ENCODE measurements at regions not wholly inside any gene's neighbourhood (a gene's known extent, or its start where the extent isn't known, plus 50 kb on each side); places are given as distances from the start of the nearest gene placed in this dataset.

DNA sequence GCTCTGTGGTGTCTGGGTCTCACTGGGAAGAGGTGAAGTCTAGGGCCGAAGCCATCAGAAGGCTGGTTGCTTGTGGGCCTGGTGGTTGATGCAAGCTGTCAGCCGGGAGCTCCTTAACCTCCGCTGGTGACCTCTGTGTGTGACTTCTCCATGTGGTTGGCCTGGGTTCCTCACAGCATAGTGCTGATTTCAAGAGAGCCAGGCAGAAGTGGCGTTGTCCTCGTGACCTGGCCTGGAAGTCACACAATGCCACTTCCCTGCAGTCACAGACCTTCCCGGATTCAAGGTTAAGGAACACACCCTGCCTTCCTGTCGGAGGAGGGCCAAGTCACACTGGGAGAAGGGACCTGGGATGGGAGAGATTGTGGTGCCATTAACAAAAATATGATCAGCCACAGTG is 303.7 kb upstream of the HS6ST1 start:
- no peak for DNase-seq (ENCODE audit: low read depth in 4 of 4, low spot score in 3 of 4)

DNA sequence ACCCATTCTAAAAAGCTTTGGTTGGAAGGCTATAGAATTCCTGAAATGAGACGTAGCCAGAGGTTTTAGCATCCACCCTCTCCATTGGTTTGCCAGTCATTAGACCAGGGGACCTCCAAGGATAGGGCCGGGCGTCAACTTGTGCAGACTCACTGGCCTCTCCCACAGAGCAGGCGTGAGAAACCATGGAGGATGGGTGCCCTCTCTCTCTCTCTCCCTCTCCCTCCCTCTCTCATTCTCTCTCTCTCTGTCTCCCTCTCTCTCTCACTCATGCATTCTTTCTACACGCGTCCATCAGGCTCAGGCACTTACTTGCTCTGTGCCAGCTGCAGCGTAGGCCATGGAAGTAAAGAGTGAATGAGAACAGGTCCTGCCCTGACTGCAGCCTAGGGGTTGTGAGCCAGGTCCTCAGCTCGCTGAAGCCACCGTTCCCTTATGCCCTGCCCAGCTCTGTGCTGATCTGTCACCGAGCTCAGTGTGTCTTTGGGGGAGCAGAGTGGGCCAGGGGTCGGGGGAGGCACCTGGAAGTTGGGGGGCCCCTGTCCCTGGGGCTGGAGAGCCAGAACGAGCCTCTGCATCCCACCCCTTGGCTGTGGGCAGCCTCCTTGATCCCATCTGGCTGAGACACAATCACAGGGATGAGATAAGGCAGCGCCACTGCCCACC is 304.4 kb upstream of the HS6ST1 start:
- no peak for DNase-seq (ENCODE audit: low read depth in 4 of 4, low spot score in 3 of 4)

DNA sequence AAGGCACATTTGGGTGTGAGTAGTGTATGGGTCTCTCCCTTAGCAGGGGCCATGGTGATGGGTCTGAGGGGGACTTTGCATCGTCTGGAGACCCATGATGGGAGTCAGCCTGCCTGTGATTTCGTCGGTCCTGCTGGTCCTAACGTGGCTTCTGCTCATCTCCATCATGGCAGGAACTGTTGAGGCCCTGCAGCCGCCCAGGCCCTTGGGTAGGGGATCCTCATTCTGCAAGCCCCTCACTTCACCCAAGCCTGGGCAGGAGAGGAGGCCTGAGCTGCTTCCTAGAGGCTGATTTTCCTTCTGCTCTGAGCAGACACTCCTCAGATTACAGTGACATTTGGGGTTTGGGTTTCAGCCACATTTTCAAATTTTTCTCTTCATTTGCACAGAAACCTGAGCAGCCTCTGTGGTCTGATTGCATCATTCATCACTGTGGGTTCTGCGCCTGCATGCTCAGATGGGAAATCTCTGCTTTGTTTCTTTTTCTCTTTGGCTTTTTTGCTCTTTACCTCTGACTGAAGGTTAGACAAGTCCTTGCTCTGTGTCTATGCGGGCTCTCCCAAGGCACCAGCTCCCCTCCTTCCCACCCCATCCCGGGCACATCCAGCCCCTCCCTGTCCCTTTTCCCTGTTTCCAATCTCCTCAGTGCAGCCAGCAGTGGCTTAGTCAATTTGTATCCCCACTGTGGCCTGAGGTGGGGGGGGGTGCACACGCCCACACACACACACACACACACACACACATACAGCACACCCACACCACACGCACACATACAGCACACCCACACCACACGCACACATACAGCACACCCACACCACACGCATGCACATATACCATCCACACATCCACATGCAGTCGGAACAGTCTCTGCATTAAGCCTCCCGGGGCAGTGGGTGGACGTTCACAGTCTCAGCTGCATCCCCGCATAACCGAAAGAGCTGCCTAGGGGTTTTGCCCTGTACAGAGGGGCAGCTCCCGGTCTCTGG is 305.4 kb upstream of the HS6ST1 start:
- DNase-seq (ENCODE audit: low read depth in 4 of 4, low spot score in 3 of 4) = peak in 1 of 4 donors; percentile 37

DNA sequence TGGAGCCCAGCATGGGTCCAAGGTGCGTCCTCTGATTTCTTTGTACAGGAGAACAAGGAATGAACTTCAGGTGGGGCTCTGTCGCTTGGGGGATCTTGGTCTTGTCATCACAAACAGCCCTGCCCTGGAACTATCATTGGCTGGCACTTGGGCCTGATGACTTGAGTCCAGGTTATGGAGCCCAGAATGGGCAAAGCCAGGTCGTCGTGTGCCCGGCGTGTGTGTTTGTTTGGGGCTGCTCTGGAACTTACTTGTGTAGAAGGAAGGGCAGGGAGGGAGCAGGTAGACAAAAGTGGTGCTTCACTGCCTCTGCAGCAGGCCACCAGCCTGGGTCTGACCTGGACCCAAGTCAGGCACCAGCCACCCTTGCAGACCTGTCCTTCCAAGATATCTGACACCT is 306.3 kb upstream of the HS6ST1 start:
- no peak for DNase-seq (ENCODE audit: low read depth in 4 of 4, low spot score in 3 of 4)

DNA sequence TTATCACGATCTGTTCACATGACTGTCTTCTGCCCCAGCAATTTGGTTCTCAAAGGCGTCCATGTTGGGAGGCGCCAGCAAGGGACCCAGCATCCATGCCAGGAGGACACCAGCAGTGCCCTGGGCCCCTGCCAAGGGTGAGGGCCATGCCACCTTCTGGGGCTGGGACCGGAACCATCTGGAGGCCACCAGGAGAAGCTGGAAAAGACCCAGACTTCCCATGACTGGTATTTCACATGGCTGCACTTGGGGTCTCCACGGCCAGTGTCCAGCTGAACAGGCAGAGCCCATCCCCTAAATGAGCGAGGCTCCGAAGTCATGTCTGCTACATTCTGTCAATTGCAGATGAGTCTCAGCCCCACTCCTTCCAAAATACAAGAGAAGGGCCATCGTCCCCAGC is 306.8 kb upstream of the HS6ST1 start:
- no peak for DNase-seq (ENCODE audit: low read depth in 4 of 4, low spot score in 3 of 4)

DNA sequence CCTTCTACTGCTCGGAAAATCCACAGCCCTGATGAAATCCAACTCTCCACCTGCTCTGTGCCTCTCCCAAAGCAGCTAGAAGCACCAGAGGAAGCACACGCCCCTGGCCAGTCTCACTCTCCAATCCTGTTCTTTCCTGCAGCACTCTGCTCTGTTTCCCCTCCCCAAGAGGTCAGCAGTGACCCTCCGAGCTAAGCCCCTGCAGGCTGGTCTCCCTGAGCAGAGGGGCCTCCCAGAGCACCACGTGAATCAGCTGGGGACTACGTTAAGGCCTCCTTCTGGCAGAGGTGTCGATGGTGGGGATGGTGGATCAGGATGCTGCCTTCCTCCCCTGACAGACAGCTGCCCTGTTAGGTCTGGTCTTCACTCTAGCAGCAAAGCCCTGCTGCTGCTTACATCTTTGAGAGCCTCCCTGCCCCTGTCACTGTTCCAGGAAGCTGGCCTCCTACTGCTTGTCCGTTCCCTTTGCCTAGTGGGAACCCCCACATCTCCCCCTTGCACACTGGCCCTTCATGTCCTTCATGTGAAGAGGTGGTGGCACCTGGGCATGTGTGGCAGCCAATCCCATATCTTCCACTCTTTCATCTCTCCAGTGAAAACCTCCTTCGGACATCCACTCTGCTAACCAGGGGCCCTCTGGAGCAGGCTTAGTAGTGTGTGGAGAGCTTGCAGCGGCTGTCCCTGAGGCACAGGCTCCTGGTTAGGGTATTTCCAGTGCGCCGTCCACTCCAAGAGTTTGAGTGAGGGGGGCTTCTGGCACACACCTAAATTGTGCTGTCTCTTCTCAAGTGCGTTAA is 307.5 kb upstream of the HS6ST1 start:
- no peak for DNase-seq (ENCODE audit: low read depth in 4 of 4, low spot score in 3 of 4)

DNA sequence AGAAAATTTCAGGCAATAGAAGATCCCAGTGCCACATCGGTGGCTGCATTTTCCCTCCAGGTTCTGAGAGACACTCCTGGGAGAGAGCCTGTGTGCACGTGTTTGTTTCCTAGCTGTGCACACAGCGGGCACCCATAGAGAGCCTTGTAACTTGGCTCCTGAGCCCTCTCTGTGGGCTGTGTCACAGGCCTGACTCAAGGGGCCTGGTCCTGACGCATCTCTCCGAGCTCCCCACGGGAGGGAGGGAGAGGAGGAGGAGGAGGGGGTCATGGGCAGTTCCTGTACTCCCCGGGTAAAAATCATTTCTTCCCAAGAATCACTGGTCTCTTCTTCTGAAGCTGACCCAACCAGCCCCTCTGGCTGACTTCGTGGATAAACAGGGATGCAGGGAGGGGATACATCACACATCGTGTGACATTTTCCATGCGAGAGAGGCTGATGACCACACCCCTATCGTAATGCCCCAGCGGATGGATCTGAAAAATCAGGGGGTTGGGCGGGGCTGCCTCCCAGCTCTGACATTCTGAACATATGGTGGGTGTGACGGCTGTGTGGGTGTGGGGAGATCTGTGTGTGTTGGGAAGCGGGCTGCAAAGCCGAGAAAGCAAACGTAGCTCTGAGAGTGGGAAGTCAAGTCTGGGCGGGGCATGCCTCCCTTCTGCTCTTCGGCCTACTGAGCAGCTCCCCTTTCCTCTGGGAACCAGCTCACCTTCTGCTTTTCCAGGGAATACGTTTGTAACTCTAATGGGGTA is 308.3 kb upstream of the HS6ST1 start:
- no peak for DNase-seq (ENCODE audit: low read depth in 4 of 4, low spot score in 3 of 4)

DNA sequence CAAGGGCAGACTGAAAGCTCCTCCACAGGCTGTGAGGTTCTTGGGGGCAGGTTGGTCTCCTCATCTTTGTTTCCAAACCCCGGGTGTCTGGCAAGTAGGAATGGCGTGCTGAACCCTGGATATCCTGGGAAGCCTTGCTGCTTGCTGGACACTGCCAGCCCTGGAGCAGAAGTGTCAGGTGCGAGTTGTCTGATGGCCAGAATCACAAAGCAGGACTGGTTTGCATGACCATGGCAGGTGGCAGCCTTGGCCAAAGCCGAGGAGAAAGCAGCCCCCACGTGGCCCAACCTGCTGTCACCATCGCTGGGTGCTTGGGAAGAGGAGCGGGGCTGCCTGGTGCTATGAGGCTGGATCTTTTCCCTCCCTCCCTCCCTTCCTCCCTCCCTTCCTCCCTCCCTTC is 309.5 kb upstream of the HS6ST1 start:
- no peak for DNase-seq (ENCODE audit: low read depth in 4 of 4, low spot score in 3 of 4)

DNA sequence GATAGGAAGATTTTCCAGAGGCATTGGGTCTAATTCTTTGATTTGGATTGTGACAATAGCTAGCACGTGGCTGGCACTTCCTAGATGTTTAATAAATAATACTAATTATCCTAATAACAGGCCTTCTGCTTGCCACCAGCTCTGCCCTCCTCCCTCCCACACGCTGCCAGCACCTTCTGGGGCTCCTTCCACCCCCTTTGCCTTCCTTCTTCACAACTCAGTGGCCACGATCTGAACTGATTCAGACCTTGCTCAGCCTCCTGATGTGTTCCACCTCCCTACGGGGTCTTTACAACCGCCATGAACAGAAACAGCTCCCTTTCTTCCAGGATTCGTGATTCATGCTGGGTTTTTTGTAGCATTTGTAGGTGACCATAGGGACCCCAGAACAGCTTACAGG is 310.3 kb upstream of the HS6ST1 start:
- no peak for DNase-seq (ENCODE audit: low read depth in 4 of 4, low spot score in 3 of 4)

DNA sequence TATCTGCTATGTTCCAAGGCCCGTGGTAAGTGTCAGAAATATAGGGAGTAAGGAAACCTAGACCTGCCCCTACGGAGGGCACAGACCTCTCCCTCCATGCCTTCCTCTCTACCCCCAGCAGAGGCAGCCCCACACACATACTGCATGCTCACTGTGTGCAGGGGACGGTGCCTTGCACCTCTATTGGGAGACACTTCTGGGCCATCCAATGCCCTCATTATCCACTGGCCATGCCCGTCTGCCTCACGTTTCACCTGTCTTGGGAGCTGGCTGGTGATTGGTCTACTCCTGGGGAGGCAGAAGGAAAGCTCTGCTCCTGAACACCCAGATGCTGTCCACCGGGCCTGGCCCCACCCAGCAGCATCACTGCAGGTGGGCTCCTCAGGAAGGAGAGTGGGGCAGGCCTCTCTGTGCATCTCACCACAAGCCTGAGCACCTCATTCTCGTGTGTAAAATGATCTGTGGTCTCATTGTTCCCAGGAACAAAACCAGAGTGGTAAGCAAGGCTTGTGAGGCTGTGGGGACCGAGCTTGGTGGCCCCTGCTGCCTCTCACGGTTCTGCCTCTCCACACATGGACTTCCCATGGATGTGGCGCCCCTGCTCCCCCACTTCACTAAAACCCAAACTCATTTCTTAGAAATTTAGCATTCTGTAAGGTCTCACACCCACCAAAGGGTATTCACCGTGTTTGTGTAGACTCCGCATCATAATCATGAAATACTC is 312.5 kb upstream of the HS6ST1 start:
- no peak for DNase-seq (ENCODE audit: low read depth in 4 of 4, low spot score in 3 of 4)

DNA sequence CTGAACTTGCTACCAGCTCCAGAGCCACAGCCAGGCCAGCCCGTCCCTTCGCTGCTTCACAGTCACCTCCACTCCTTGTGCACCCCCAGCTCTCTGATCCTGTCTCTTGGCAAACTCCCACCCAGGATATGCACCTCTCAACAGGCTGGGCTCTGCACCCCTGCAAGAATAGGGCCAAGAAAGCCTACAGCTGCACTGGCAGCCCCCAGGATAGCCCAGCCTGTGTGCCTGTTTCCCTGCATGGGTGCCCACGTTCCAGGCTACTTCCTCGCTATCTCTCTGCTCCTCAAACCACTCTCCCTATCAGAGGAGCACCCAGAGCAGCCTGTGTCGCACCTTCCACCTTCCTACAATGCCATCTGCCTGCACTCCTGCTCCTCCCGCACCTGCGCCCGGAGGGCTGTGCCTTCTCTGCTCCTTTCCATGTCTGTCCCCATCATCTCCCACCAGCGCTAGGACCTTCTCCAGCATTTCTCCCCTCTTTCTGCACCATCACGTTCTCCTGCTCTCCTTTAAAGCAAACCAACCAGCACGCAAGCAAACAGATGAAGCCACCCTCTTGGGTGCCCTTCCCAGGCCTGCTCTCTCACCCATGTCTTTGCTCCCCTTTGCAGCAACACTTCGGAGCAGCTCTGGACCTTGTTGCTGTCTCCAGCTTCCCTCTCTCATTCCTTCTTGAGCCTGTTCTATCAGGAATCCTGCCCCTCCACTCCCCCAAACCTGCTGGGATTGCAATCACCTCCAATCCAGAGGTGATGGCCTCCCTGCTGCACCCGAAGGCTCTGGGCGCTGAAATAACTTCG is 313.2 kb upstream of the HS6ST1 start:
- no peak for DNase-seq (ENCODE audit: low read depth in 4 of 4, low spot score in 3 of 4)

DNA sequence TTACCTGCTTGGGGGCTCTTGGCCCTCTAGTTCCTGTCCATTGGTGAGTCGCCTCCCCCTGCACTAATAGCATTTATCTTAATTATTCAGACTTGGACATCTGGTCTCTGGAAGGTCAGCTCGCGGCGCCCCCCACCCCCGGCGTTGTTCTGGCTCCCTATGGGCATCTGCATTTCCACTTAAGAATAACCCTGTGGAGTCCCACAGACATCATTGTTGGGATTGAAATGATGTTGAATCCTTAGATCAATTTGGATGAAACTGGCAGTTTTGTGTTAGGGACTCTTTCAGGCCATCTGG is 313.8 kb upstream of the HS6ST1 start:
- no peak for DNase-seq (ENCODE audit: low read depth in 4 of 4, low spot score in 3 of 4)

DNA sequence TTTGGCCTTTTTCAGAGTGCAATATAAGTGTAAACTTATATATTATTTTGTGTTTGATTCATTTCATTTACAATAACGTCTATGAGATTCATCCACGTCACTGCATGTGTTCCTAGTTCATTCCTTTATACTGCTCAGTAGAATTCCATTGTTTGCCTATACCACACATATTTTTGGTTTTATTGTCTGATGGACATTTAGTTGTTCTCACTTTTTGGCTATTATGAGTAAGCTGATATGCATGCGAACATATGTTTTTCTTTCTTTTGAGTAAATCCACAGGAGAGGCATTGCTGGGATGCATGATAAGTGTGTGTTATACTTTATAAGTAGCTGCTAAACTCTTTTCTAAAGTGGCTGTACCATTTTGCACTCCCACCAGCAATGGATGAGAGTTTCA is 314.8 kb upstream of the HS6ST1 start:
- DNase-seq (ENCODE audit: low read depth in 4 of 4, low spot score in 3 of 4) = no peak

DNA sequence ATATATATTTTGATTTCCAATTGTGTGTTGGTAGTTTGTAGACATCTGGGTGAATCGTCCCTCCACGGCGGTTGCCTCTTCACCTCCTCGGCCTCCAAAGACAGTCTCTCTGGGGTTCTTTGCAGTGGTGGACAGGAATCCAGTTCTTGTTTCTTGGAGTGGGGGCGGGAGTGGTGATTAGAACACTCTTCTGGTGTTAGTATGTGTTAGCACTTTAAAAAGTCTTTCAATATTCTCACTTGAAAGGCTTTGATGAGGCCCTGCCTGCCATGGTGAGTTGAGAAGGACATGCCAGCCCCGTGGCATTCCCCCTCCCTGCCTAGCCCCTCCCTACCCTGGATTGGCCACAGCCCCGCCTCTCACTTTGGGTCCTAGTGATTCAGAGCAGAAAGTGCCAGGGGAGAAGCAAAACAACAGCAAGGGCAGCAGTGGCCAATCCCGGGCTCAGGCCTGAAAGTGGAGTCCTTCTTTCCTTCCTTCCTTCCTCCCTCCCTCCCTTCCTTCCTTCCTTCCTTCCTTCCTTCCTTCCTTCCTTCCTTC is 316.8 kb upstream of the HS6ST1 start:
- no peak for DNase-seq (ENCODE audit: low read depth in 4 of 4, low spot score in 3 of 4)

DNA sequence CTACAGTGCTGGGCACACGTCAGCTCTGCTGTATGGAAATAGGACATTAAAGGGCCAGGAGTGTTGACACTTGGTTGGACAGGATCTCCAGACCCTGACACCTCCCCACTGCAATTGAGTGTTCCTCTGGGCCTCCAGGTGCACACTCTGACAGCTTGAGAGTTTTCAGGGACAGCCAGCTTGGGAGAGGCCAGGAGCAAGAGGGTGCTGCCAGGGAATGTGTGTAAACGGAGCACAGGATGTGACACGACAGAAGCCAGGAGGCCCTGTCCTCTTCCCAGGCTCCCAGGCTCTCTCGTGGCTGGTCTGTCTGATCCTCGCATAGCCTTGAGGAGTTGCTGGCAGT is 318.1 kb upstream of the HS6ST1 start:
- no peak for DNase-seq (ENCODE audit: low read depth in 4 of 4, low spot score in 3 of 4)

DNA sequence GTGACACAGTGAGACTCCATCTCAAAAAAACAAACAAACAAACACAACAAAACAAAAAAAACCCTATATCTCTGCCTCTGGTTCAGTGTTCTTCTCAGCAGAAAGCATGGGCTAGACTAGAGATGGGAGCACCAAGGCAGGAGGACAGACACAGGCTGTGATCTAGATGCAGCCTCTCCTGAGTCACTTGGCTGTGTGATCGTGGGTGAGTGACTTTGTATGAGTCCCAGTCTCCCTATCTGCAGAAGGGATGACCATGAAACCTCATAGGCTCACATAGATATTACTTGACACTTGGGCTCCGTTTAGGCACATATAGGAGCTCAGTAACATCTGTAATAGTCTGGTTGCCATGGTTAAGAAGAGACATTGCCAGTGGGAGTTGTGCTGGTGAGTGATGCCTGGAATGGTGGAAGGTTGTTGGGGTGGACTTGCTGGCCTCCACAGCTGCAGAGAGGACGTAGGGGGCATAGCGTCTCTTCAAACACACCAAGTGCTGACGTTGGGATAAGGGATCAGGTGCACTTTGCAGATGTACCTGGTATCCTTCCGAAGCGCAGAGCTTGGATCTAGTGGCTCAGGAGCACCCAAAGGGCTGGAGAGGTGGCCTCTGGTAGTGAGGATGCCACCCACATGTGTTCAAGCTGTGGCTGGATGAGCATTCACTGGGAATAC is 318.9 kb upstream of the HS6ST1 start:
- DNase-seq (ENCODE audit: low read depth in 4 of 4, low spot score in 3 of 4) = no peak

DNA sequence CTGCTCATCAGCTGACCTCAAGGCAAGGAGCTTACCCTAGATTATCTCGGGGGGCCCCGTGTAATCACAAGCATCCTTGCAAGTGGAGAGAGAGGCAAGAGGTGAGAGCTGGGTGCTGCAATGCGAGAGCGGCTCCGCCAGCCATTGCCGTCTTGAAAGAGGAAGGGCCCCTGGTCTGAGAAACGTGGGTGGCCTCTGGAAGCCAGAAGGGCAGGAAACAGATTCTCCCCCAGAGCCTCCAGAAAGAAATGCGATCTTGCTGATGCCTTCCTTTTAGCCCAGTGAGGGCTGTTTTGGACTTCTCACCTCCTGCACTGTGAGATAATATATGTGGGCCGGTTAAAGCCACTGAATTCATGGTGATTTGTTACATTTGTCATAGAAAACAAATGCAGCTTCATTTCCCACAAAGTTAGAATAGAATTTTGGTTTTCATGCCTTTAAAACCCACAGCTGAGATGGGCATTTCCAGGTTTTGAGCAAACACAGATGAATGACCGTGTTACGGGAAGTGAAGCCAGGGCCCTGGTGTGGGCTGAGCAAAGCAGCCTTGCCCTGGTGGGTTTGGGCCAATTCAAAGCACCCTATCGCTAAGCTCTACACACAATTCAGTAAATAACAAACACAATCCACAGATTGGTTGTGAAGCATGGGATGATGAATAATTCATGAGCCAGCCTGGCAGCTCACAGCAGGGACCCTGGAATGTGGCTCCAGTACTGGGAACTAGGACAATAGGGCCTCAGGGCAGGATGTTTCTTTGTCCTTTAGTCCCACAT is 319.9 kb upstream of the HS6ST1 start:
- peak in 3 of 4 donors; percentile 19 to 44 (median 29) for DNase-seq (ENCODE audit: low read depth in 4 of 4, low spot score in 3 of 4)

DNA sequence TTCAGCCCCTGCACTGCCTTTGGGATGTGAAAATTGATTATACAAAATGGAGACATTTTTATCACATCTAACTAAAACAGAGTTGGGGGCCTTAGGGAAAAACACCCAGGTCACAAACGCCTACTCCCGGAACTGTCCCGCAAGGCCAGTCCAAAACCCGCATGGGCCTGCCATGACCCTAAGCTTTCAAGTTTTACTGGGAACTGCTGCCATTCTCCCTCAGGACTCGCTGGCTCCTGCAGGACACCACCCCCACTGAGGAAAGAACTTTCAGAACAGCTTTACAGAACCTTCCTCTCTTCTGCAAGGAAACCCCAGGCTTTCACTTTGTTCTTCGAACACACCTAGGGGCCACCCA is 320.4 kb upstream of the HS6ST1 start:
- DNase-seq (ENCODE audit: low read depth in 4 of 4, low spot score in 3 of 4) = no peak
